Coronary artery (tissue), 2 donors: ENCODE measurements at regions not wholly inside any gene's neighbourhood (a gene's known extent, or its start where the extent isn't known, plus 50 kb on each side); places are given as distances from the start of the nearest gene placed in this dataset.

Experiments used
- DNase-seq: peaks from one replicate; pipeline ENCODE4 v3.0.0-alpha.2; 2017; ENCODE audit warnings: low spot score
- H3K27ac ChIP-seq, 2 donors: fragments of 200-600 bp; sonication (generic); one replicate each; pipeline ENCODE4 v1.5.1; 2016 to 2019
- H3K4me3 ChIP-seq: fragments of 200-600 bp; sonication (generic); 2 replicates; pipeline ENCODE4 v1.5.1; 2016; ENCODE audit warnings: mild to moderate bottlenecking, moderate library complexity
- TF ChIP-seq, protein P1 (sequence below): fragments of 200-600 bp; sonication (generic); IDR thresholded peaks from one replicate; pipeline ENCODE4 v1.5.1; 2019; ENCODE audit warnings: antibody characterized with exemption

DNA sequence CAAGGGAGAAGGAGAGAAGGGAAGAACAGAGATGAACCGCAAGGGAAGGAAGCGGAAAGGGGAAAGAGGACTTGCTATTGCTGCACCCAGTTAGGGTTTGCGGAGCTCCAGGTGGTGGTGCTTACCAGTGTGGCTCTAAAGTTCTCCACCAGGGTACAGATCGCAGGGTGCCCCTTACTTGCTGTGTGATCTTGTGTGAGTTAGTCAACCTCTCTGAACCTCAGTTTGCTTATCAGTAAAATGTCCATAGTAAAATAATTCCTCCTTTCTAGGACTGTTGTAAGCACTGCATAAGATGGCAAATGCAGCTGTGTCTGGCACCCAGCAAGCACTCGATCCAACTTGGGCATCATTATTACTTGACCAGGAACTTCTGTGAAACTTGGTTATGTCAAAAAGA lies 230.7 kb upstream of the CDH5 start:
- DNase-seq: no peak
- Histone ChIP-seq H3K4me3 (no peak overlapping the region), H3K27ac (peak overlapping the region in 1 of 2 donors; percentile 85)
- TF ChIP-seq, protein P1, sequence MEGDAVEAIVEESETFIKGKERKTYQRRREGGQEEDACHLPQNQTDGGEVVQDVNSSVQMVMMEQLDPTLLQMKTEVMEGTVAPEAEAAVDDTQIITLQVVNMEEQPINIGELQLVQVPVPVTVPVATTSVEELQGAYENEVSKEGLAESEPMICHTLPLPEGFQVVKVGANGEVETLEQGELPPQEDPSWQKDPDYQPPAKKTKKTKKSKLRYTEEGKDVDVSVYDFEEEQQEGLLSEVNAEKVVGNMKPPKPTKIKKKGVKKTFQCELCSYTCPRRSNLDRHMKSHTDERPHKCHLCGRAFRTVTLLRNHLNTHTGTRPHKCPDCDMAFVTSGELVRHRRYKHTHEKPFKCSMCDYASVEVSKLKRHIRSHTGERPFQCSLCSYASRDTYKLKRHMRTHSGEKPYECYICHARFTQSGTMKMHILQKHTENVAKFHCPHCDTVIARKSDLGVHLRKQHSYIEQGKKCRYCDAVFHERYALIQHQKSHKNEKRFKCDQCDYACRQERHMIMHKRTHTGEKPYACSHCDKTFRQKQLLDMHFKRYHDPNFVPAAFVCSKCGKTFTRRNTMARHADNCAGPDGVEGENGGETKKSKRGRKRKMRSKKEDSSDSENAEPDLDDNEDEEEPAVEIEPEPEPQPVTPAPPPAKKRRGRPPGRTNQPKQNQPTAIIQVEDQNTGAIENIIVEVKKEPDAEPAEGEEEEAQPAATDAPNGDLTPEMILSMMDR: no peak

DNA sequence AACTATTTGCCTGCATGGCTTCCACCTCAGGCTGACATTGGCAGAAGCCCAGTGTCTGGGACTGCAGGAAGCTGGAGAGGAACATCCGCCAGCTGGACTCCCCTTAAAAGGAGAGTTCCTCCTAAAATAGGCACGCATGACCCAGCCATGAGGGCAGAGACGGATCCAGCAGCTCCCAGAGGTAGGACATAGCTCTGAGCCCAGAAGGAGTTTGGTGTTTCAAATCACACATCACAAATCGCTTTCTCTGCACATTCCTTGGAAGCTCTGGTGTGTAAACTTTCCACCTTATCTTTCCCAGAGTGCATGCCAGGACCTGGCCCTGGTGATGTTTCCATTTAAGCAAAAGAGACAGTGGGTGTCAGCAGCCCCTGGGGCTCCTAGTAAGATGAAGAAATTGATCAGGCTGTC lies 231.1 kb upstream of the CDH5 start:
- peak; percentile 78 for DNase-seq
- TF ChIP-seq, protein P1: no peak
- H3K4me3 ChIP-seq: no peak overlapping the region
- peak overlapping the region in 1 of 2 donors; percentile 85 for H3K27ac ChIP-seq

DNA sequence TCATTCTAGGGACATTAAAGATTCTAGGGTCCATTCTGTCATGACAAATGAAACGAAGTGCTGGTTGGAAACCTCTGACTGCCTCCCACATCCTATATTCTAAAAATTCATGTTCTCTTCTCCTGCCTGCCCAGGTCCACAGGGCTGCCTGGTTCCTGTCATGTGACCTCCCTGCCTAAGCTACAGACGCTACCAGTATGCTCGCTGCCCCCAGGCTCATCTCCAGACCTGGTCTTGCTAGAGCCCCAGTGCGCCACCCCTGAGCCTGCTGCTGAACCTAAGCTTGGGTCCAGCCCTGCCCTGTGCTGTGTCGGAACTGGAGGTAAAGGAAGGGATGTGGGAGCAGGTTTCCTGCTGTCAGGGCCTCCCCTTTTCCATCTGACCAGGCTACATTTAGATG lies 231.6 kb upstream of the CDH5 start:
- no peak overlapping the region for H3K4me3 ChIP-seq
- no peak for DNase-seq
- H3K27ac ChIP-seq: peak overlapping the region; percentile 40 to 85
- TF ChIP-seq, protein P1: no peak

DNA sequence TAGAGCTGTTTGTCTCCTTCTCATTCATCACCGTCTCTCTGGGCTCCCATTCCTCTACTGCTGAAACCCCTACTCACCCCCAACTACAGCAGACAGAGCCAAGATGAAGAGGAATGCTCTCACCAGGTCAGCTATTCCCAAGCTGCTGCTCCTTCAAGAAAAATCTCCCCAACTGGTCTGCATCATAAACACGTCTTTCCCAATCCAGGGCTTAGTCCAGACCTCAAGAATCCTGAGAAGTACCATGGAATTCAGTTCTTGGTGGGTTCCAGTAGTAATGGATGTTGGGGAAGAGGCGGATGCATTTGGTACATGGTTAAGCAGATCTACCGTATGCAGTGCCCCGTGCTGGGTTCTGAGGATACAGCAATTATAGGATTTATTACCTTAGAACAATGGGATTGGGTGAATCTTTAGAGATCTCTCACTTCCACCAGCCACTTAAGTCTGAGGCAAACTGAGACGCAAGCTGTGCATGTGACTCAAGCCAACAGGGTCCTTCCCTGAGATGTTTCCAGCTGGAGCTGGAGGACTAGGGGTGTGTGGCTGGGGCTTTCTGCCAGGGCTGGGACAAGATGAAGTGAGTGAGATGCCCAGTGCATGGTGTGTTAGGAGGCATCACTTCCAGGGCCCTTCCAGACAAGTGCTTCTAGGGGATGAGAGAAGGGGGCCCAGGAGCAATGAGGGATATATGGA lies 232.7 kb upstream of the CDH5 start:
- no peak overlapping the region for H3K4me3 ChIP-seq
- TF ChIP-seq, protein P1: no peak

DNA sequence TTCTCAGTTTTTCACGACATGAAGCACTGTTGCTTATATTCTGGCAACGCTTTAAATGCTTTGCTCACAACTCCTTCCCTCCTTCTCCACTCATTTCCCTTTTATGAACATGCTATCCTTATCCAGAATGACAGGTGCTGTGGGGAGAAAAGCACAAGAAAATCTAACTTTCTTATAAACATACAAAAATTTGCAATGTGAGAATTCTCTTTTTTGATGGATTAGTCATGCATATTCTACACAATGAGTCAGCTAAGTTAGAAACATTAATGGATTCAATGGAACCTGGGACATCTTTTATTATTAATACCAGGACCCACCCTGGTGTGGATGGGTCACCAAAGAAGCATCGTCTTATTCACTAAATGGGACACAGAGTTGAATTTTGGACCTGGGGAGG lies 234.6 kb upstream of the CDH5 start:
- Histone ChIP-seq H3K27ac (peak overlapping the region in 1 of 2 donors; percentile 63), H3K4me3 (no peak overlapping the region)
- TF ChIP-seq, protein P1: no peak
- DNase-seq: no peak

More for the DNA sequence above, 232.7 kb upstream of the CDH5 start:
- peak overlapping the region in 1 of 2 donors; percentile 85 for H3K27ac ChIP-seq
- DNase-seq: no peak

DNA sequence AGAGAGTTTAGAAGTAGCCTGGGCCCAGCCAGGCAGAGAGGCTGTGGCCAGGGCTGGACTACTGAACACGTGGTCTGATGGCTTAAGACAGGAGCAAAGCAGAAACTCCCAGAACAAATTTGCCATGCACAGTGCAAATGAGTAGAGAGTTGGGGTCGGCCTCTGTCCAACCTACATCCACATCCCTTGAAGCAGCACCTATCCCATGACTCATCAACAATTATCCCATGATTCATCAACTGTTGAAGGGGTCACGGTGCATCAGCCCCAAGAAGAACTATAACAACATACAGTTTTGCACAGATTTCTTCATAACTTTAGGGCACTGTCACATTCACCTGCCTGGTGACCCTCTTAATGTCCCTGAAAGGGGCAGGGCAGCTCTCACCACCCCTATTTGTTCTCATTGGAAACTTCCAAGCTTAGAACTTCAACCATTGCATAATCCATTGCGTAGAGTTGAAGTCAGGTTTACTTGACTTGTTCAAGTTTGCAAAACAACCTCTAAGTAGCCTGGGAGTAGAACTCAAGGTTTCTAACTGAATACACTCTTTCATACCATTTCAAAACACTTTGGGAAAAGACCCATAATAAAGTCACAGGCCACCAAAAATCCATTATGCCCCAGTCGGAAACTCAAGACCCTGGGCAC lies 235.2 kb upstream of the CDH5 start:
- TF ChIP-seq, protein P1: no peak
- no peak for DNase-seq
- Histone ChIP-seq H3K4me3 (no peak overlapping the region), H3K27ac (peak overlapping the region in 1 of 2 donors; percentile 63)
